IPS-11a (cell line): ENCODE measurements at regions not wholly inside any gene's neighbourhood (a gene's known extent, or its start where the extent isn't known, plus 50 kb on each side); places are given as distances from the start of the nearest gene placed in this dataset.

Experiments
- H3K4me3 ChIP-seq: one replicate; pipeline ENCODE4 v1.5.1; 2013; ENCODE audit warnings: low read depth, low read length, control low read depth

GRCh38 chrX:40325161-40325560 is 227.4 kb upstream of the BCOR start:
- no peak overlapping the region for H3K4me3 ChIP-seq

DNA sequence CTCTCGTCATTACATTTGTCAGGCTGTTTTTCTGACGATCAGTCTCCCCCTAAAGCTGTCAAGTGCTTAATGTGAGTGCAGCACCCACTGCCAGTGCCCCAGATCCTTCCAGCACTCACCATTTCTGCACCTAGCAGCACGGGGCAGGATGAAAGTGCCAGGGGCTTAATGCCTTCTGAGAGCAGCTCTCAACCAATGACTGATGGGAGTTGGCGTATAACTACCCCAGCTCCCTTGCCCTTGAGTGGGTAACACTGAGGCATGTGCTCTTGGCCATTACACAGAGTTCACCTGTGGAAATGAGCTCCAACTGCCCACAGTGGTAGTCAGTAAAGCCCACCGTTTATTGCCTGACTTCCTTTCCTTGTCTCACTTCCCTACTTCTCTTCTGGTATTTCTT is 226.2 kb upstream of the BCOR start:
- no peak overlapping the region for H3K4me3 ChIP-seq

GRCh38 chrX:40320819-40321218 is 223.1 kb upstream of the BCOR start:
- H3K4me3 ChIP-seq, result no peak overlapping the region

DNA sequence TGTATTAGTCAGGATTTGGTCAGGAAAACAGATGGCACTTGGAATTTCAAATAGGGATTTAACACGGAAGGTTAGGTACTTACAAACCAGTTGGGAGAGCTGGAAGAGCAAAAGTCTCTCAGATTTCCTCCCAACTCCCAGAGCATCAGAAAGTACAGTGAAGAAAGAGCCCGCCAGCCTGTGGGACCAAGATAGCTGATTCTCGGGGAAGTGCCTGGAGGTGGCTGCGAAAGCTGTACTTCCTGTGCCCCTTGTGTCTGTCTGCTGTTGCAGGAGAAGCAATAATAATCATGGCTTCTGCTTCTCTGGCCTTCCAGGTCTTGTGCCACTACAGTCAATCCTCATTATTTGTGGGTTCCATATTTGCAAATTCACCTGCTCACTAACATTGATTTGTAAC is 221.0 kb upstream of the BCOR start:
- H3K4me3 ChIP-seq, result no peak overlapping the region

DNA sequence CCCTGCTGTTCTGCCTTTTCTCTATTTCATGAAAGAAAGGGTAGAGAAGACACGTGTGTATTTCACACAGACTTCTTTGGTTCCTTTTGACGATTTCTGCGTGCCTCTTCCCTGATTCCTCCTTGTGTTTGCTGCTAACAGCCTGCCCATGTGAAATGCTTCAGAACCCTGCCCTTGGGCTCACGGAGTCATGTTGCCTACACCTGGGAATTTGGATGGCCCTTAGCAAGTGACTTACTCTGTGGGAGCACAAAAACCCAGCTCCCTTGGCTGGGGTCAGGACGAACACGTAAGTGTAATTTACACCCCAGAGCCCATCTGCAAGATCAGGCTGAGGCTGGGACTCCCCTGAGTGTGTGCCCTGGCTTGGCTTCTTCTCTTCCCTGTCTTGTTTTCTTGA is 220.3 kb upstream of the BCOR start:
- no peak overlapping the region for H3K4me3 ChIP-seq

GRCh38 chrX:40316502-40316901 is 218.7 kb upstream of the BCOR start:
- H3K4me3 ChIP-seq, result no peak overlapping the region

DNA sequence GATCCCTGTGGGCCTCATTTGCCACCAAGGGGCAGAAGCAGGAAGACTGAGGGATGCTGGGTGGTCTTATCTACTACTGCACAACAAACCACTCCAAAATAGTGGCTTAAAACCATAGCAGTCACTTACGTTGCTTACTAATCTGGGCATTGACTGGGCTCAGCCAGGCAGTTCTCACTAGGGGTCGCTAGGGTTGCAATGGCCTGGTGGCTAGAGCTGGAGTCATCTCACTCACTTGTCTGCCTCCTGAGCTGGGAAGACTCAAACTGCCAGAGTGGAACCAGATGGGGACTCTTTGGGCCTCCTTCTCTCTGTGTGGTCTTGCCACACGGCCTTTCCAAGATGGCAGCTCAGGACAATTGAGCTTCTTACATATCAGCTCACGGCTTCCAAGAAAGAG is 216.3 kb upstream of the BCOR start:
- no peak overlapping the region for H3K4me3 ChIP-seq

DNA sequence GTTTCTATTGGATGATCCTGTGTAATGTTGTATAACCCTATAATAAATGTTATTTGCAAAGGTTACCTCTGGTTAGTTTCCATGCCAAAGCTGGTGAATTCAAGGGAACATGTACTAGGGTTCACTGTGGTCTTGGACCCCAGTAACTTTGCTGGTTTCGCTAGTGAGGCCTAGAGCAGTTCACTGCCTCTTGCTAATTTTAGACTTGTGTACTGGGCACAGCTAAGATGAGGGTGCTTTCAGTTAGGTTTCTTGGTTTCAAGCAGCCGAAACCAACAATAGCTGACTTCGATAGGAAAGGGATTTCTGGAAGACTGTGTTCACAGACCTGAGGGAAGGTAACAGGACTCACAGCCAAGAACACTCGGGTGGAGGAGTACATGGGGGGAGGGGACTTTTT is 215.5 kb upstream of the BCOR start:
- H3K4me3 ChIP-seq, result no peak overlapping the region

GRCh38 chrX:40310447-40310846 is 212.7 kb upstream of the BCOR start:
- no peak overlapping the region for H3K4me3 ChIP-seq

GRCh38 chrX:40310016-40310415 is 212.3 kb upstream of the BCOR start:
- no peak overlapping the region for H3K4me3 ChIP-seq

DNA sequence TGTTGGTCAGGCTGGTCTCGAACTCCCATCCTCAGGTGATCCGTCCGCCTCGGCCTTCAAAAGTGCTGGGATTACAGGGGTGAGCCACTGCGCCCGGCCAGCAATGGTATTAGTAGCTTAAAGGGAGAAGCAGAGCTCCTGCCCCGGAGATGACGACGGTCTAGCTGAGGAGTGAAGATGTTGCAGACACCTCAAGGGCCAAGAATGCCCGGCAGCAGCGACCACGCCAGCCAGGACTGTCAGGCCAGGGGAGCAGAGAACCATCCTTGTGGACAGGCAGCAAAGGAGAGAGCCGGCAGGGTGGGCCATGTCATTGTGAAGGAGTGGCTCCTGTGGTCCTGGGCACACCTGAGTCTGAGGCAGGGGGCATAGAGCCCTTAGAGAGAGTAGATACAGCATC is 210.1 kb upstream of the BCOR start:
- no peak overlapping the region for H3K4me3 ChIP-seq

- no peak overlapping the region for H3K4me3 ChIP-seq
These were observed 206.4 kb upstream of the BCOR start for GRCh38 chrX:40304115-40304514.

DNA sequence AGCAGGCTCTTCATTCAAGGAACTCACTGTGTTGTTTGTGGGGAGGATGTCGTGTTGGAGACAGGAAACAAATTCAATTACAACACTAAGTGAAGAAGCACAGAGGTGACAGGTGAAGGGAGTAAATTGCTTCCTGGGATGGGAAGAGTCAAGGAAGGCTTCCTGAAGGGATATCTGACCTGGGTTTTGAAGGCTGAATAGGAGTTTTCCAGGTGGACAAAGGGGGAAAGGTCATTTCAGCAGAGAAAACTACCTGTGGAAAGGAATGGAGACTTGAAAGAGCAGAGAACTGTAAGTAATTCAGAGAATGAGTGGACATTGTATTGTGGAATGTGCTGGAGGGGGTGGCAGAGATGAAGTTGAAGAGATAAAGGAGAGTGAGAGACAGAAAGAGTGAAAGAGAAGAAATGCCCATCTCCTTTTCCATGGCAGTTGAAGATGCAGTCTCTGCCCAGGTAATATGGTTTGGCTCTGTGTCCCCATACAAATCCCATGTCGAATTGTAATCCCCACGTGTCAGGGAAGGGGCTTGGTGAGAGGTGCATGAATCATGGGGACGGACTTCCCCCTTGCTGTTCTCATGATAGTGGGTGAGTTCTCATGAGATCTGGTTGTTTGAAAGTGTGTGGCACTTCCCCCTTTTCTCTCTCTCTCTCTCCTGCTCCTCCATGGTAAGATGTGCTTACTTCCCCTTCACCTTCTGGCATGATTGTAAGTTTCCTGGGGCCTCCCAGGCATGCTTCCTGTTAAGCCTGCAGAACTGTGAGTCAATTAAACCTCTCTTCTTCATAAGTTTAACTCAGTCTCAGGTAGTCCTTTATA is 205.7 kb upstream of the BCOR start:
- H3K4me3 ChIP-seq, result no peak overlapping the region

- no peak overlapping the region for H3K4me3 ChIP-seq
These were observed 202.6 kb upstream of the BCOR start for GRCh38 chrX:40300286-40300890.

- H3K4me3 ChIP-seq, result no peak overlapping the region
These were observed 201.9 kb upstream of the BCOR start for GRCh38 chrX:40299641-40300046.

DNA sequence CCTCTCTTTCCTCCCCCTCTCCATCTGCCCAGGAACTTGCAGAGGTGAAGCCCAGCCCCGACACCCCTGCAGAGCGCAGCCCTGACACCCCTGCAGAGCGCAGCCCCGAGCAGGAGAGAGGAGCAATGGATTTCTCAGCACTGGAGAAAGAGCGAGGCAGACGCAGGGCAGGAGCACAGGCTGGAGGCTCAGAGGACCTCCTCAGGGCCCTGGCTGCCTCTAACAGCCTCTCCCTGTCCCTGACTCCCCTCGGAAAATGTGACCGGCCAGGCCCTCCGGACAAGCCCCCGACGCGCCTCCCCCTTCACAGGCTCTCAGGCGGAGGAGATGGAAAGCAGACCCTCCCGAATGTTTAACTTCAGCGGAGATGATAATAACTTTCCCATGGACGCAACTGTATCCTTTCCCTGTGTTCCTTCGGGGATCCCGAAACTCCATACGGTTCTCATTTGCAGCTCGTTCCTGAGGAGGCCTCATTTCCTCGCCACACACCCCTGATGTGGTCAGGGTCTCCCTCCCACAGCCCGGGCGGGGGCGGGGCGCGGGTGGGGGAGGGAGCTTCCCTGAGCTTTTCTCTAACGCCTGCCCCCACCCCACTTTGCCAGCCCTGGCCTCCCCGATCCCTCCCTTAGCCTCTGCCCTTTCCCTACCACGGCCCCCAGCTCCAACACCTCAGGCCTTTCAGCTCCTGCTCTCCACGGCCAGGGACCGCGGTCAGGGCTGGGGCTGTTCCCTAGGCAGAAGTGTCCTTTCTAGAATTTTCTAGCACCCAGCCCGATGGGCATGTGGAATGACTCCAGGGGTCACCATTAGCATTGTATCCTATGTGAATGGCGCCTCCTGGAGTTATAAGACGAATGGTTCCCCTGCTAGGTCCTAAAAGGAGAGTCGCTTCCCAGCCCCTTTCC is 201.1 kb upstream of the BCOR start:
- no peak overlapping the region for H3K4me3 ChIP-seq

GRCh38 chrX:40298069-40298468 is 200.3 kb upstream of the BCOR start:
- H3K4me3 ChIP-seq, result no peak overlapping the region

- no peak overlapping the region for H3K4me3 ChIP-seq
These were observed 193.8 kb upstream of the BCOR start for GRCh38 chrX:40291553-40291952.

GRCh38 chrX:40290517-40290916 is 192.8 kb upstream of the BCOR start:
- no peak overlapping the region for H3K4me3 ChIP-seq

- no peak overlapping the region for H3K4me3 ChIP-seq
These were observed 188.1 kb upstream of the BCOR start for GRCh38 chrX:40285876-40286275.

GRCh38 chrX:40284852-40285251 is 187.1 kb upstream of the BCOR start:
- no peak overlapping the region for H3K4me3 ChIP-seq

DNA sequence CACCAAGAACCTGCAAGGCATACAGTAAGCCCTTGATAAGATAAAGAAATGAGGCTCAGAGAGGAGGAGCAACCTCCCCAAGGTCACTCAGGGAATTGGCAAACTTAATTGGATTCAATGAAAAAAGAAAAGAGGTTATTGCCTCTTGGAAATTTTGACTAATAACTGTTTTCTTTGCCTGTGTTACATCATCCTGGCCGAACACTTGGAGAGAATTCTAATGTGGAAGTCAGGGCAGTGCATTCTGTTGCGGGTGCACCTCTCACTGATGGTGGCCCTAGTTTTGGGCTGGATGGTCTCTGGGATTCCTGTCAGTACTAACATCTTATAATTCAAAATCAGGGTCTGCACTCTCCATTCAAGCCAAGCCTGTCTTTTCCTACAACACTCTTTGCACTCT is 186.2 kb upstream of the BCOR start:
- H3K4me3 ChIP-seq, result no peak overlapping the region
